SK-N-SH treated with all-trans-retinoic acid at 6 μM for 48 hours (cell line): ENCODE measurements at regions not wholly inside any gene's neighbourhood (a gene's known extent, or its start where the extent isn't known, plus 50 kb on each side); places are given as distances from the start of the nearest gene placed in this dataset.

Experiments
- ISL1 ChIP-seq: fragments of 250-450 bp; sonication (Bioruptor Pico); IDR thresholded peaks from 2 replicates; pipeline ENCODE4 v2.1.2; 2022; ENCODE audit warnings: mild to moderate bottlenecking, moderate library complexity
- PATZ1 ChIP-seq: fragments of 250-450 bp; sonication (Bioruptor Pico); IDR thresholded peaks from 2 replicates; pipeline ENCODE4 v1.8.0; 2020; ENCODE audit warnings: mild to moderate bottlenecking, moderate library complexity, borderline replicate concordance
- SNAI2 ChIP-seq: fragments of 250-450 bp; sonication (Bioruptor Pico); IDR thresholded peaks from 2 replicates; pipeline ENCODE4 v1.5.0; 2020; ENCODE audit warnings: mild to moderate bottlenecking, moderate library complexity
- ZFP3 ChIP-seq: fragments of 250-450 bp; sonication (Bioruptor Pico); IDR thresholded peaks from 2 replicates; pipeline ENCODE4 v1.5.0; 2020; ENCODE audit warnings: mild to moderate bottlenecking, moderate library complexity
- ZFP30 ChIP-seq: fragments of 450-650 bp; formaldehyde crosslinking; IDR thresholded peaks from 2 replicates; pipeline ENCODE4 v1.5.0; 2022; ENCODE audit warnings: mild to moderate bottlenecking, moderate library complexity

DNA sequence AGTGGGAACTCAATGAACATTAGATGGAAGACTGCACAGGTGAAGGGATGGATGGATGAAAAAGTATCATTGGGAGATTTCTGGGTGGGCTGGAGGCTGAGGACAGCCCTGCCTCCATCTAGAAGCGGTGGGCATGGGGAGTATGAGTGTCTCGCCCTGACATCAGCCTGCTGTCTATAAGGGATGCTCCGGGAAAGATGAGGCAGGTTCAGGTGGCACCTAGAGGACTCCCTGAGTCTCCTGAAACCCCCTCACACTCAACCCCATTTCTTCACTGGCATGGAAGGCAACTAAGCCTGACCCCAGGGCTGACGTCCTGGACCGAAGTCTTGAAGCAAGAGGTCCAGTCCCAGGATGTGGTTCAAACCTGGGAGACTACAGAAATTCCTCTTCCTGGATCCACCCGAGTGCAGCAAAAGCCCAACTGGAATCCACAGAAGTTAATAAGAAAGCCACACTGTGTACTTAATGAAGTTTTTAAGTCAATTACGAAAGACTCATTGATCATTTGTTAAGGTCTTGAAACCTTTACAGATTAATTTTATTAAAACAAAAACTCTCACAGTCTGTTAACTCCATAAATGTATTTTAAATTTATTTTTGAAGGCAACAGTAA lies 238.8 kb downstream of the EMX2 start:
- TF ChIP-seq PATZ1 (CRISPR knock-in tag) (no peak), ZFP30 (no peak), ISL1 (CRISPR knock-in tag) (no peak), SNAI2 (CRISPR knock-in tag) (no peak), ZFP3 (CRISPR knock-in tag) (no peak)
